ENCODE measurements at regions not wholly inside any gene's neighbourhood (a gene's known extent, or its start where the extent isn't known, plus 50 kb on each side); places are given as distances from the start of the nearest gene placed in this dataset.

- no peak for TF ChIP-seq CTCF (conservative IDR thresholded peaks at IDR 0.05; ENCODE audit: low read depth in 2 of 2)
- TF ChIP-seq EZH2 (IDR thresholded peaks at IDR 0.05; ENCODE audit: low read depth, unreplicated experiment) = no peak
- TF ChIP-seq JUNB (IDR thresholded peaks at IDR 0.05; ENCODE audit: unreplicated experiment) = no peak
- TF ChIP-seq REST (IDR thresholded peaks at IDR 0.05; ENCODE audit: unreplicated experiment) = no peak
Observed at GRCh38 chr11:20251496-20251895, 91.2 kb upstream of the DBX1 start.

Data from GM23338 (cell line).